DOHH2 (cell line): ENCODE measurements at regions not wholly inside any gene's neighbourhood (a gene's known extent, or its start where the extent isn't known, plus 50 kb on each side); places are given as distances from the start of the nearest gene placed in this dataset.

Experiments used
- H3F3A ChIP-seq: fragments of 200-600 bp; sonication (generic), shearing (Covaris generic); 2 replicates; pipeline ENCODE4 v1.6.0; 2016; ENCODE audit warnings: antibody characterized with exemption, mild to moderate bottlenecking; ENCODE audit not compliant: control insufficient read depth, insufficient read depth
- H3K27ac ChIP-seq: fragments of 200-600 bp; sonication (generic); 2 replicates; pipeline ENCODE4 v1.5.1; 2014; ENCODE audit warnings: low read depth, mild to moderate bottlenecking, low read length, moderate library complexity
- H3K27me3 ChIP-seq: fragments of 200-600 bp; sonication (generic); 2 replicates; pipeline ENCODE4 v1.6.1; 2014; ENCODE audit warnings: mild to moderate bottlenecking, low read length, mixed read lengths; ENCODE audit not compliant: control insufficient read depth
- H3K36me3 ChIP-seq: fragments of 200-600 bp; sonication (generic); 2 replicates; pipeline ENCODE4 v1.6.1; 2014; ENCODE audit warnings: mild to moderate bottlenecking, low read length, moderate library complexity, mixed read lengths; ENCODE audit not compliant: control insufficient read depth
- H3K4me1 ChIP-seq: fragments of 200-600 bp; sonication (generic); 2 replicates; pipeline ENCODE4 v1.6.1; 2014; ENCODE audit warnings: mild to moderate bottlenecking, low read length, mixed read lengths; ENCODE audit not compliant: control insufficient read depth
- H3K4me2 ChIP-seq: fragments of 200-600 bp; sonication (generic); 2 replicates; pipeline ENCODE4 v1.6.0; 2014; ENCODE audit warnings: mild to moderate bottlenecking, low read length, moderate library complexity
- H3K4me3 ChIP-seq: fragments of 200-600 bp; sonication (generic); 2 replicates; pipeline ENCODE4 v1.5.1; 2014; ENCODE audit warnings: mild to moderate bottlenecking, low read length, mixed read lengths
- H3K79me2 ChIP-seq: fragments of 200-600 bp; sonication (generic); 2 replicates; pipeline ENCODE4 v1.6.1; 2014; ENCODE audit warnings: mild to moderate bottlenecking, low read length, mixed read lengths; ENCODE audit not compliant: control insufficient read depth
- H3K9me2 ChIP-seq: fragments of 200-600 bp; sonication (generic); replicated peaks from 2 replicates; pipeline ENCODE4 v1.6.1; 2014; ENCODE audit warnings: mild to moderate bottlenecking, low read length, mixed read lengths; ENCODE audit not compliant: control insufficient read depth
- H3K9me3 ChIP-seq: fragments of 200-600 bp; sonication (generic); 2 replicates; pipeline ENCODE4 v1.6.1; 2014; ENCODE audit warnings: antibody characterized with exemption, low read length, mixed read lengths; ENCODE audit not compliant: control insufficient read depth, insufficient read depth
- H4K20me1 ChIP-seq: fragments of 200-600 bp; sonication (generic); 2 replicates; pipeline ENCODE4 v1.6.0; 2014; ENCODE audit warnings: low read depth, mild to moderate bottlenecking, antibody characterized with exemption, low read length, moderate library complexity; ENCODE audit not compliant: control insufficient read depth, insufficient read depth
- CTCF ChIP-seq: fragments of 200-600 bp; sonication (generic); IDR thresholded peaks from one replicate; pipeline ENCODE4 v1.5.1; 2014; ENCODE audit warnings: antibody characterized with exemption, mild to moderate bottlenecking, low read depth, low read length; ENCODE audit not compliant: poor library complexity, severe bottlenecking
- EZH2phosphoT487 ChIP-seq: fragments of 200-600 bp; sonication (generic); IDR thresholded peaks from 2 replicates; pipeline ENCODE4 v1.6.1; 2017; ENCODE audit warnings: borderline replicate concordance, mild to moderate bottlenecking, antibody characterized with exemption, low read length, moderate library complexity, mixed read lengths

- Histone ChIP-seq H3K36me3 (no peaks in the 10 kb centered on the region), H3K79me2 (no peaks in the 10 kb centered on the region), H4K20me1 (no peaks in the 10 kb centered on the region), H3K9me2 (no peaks in the 10 kb centered on the region), H3K9me3 (no peaks in the 10 kb centered on the region), H3F3A (no peaks in the 10 kb centered on the region), H3K27ac (no peak overlapping the region), H3K4me1 (no peaks in the 10 kb centered on the region), H3K4me3 (no peak overlapping the region), H3K27me3 (peaks cover 3% of the 10 kb centered on the region; the same call in 1 of the 2 replicates), H3K4me2 (no peak overlapping the region)
- TF ChIP-seq CTCF (no peak), EZH2phosphoT487 (no peak)
These were observed 211.1 kb downstream of the ZNF365 start for GRCh38 chr10:62585211-62585775.

- Histone ChIP-seq H3K9me2 (no peaks in the 10 kb centered on the region), H3K4me1 (no peaks in the 10 kb centered on the region), H3K27ac (no peak overlapping the region), H3K79me2 (no peaks in the 10 kb centered on the region), H3K4me2 (no peak overlapping the region), H3K36me3 (no peaks in the 10 kb centered on the region), H3K4me3 (no peak overlapping the region), H3F3A (no peaks in the 10 kb centered on the region), H3K9me3 (no peaks in the 10 kb centered on the region), H3K27me3 (peaks cover 3% of the 10 kb centered on the region; the same call in 1 of the 2 replicates), H4K20me1 (no peaks in the 10 kb centered on the region)
- no peak for TF ChIP-seq EZH2phosphoT487
- TF ChIP-seq CTCF, result no peak
These were observed 212.8 kb downstream of the ZNF365 start for GRCh38 chr10:62587011-62587410.

GRCh38 chr10:62588116-62588515 lies 213.9 kb downstream of the ZNF365 start:
- Histone ChIP-seq H3K9me3 (no peaks in the 10 kb centered on the region), H3K4me3 (no peak overlapping the region), H4K20me1 (no peaks in the 10 kb centered on the region), H3K79me2 (no peaks in the 10 kb centered on the region), H3K4me2 (no peak overlapping the region), H3K9me2 (no peaks in the 10 kb centered on the region), H3F3A (no peaks in the 10 kb centered on the region), H3K27ac (no peak overlapping the region), H3K36me3 (no peaks in the 10 kb centered on the region), H3K4me1 (no peaks in the 10 kb centered on the region), H3K27me3 (peaks cover 3% of the 10 kb centered on the region; the same call in 1 of the 2 replicates)
- TF ChIP-seq EZH2phosphoT487, result no peak
- TF ChIP-seq CTCF, result no peak
